ENCODE measurements at regions not wholly inside any gene's neighbourhood (a gene's known extent, or its start where the extent isn't known, plus 50 kb on each side); places are given as distances from the start of the nearest gene placed in this dataset.

DNA sequence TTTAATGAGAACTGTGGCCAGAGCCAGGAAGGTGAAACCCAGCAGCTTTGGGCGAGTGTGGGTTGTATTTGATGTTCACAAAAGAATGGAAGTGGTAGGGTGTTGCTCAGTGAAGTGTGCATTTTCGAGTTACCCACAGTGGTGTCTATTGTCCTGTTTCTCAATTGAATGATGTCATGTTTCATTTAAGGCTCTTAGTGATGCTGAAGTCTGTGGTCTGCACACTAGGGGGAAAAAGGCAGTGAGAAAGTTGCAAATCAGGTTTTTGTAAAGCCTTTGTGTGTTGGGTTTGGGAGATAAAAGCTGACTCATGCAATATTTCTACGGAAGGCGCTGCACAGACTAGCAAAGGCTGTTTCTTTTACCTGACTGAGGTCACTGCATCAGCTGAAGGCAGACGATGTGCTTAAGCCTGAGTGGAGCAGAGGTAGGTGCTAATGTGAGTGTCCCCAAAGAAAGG lies 121.1 kb downstream of the PLEKHG1 start:
- ChIA-PET POLR2A (interaction anchor here (0.6 to 3.4 kb wide), 14 partner anchors 14 to 971 kb away, joined by 3 to 15 read pairs (median 5); partner anchors contain the start of genes PCMT1 and PLEKHG1), CTCF (interaction anchor here (1.1 to 2.3 kb wide), 3 partner anchors 35 to 303 kb away, joined by 3 to 5 read pairs (median 4); no protein-coding TSS in a partner anchor)
- intact Hi-C loops (cut with micrococcal nuclease), result loop anchor here (1.0 to 5.0 kb wide), 5 partner anchors 12 to 124 kb away; partner anchors contain the start of gene PLEKHG1

DNA sequence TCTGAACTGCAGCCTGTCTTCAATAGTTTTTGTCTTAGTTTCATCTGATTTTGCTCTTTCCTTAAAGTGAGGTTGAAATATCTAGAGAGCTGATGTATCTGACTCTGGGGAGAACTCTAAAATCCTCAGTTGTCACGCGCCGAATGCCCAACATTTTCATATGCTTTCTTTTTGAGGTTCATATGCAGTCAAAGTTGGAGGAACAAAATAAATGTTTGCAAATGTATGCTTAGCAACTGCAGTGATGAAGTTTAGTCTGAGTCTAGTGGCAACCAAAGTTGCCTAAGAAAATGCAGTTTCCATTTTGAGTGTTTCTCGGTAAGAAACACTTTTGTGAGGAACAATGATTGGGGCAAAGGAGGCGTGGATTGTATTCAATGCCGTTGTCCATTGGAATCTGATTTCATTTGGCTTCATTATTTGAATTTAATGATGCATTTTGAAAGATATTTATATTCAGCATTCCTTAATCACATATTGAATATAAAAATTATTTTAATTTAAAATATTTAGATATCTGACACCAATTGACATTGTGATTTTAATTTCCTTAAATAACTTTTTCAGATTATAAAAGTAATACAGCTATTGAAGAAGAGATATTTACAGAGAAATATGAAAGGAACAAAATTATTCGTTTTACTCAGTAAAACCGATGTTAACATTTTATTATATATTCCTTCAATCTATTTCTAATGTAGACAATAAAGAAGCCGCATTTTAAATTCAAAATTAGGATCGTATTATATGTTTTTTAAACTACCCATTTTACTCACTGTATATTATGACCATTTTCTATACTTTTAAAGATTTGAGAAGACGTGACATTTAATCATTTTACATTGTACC lies 122.0 kb downstream of the PLEKHG1 start:
- DNase-seq, result no peak
- TF ChIP-seq CTCF (IDR thresholded peaks at IDR 0.05), result no peak
- Mint-ChIP-seq H3K4me1 (peaks cover 70% of the 10 kb centered on the region), H3K27ac (peak overlapping the region; percentile 80), H3K4me3 (no peak overlapping the region), H3K36me3 (ENCODE audit: low read depth) (peaks cover 37% of the 10 kb centered on the region), H3K9me3 (no peaks in the 10 kb centered on the region), H3K27me3 (no peaks in the 10 kb centered on the region)
- no peak for ATAC-seq (ENCODE audit: low read depth)
- intact Hi-C loops (cut with micrococcal nuclease), result loop anchor here (1.0 to 5.0 kb wide), 4 partner anchors 12 to 124 kb away; partner anchors contain the start of gene PLEKHG1
- ChIA-PET POLR2A (interaction anchor here (0.9 to 3.4 kb wide), 9 partner anchors 14 to 972 kb away, joined by 3 to 15 read pairs (median 4); partner anchors contain the start of genes PCMT1 and PLEKHG1), CTCF (interaction anchor here (1.2 to 2.3 kb wide), 2 partner anchors 121 to 304 kb away, joined by 3 to 5 read pairs; no protein-coding TSS in a partner anchor)

More for the DNA sequence above, 121.1 kb downstream of the PLEKHG1 start:
- H3K4me3 Mint-ChIP-seq, result peak overlapping the region; percentile 25
- ATAC-seq (ENCODE audit: low read depth), result peak; percentile 96
- peaks cover 39% of the 10 kb centered on the region for H3K36me3 Mint-ChIP-seq (ENCODE audit: low read depth)
- H3K27me3 Mint-ChIP-seq, result no peaks in the 10 kb centered on the region
- H3K27ac Mint-ChIP-seq, result peak overlapping the region; percentile 80
- H3K9me3 Mint-ChIP-seq, result no peaks in the 10 kb centered on the region
- H3K4me1 Mint-ChIP-seq, result peaks cover 74% of the 10 kb centered on the region
- no peak for TF ChIP-seq CTCF (IDR thresholded peaks at IDR 0.05)
- no peak for DNase-seq

- no peak for DNase-seq
- intact Hi-C loops (cut with micrococcal nuclease), result loop anchor here (5.0 kb wide), 1 partner anchor 125 kb away; the partner anchor contains the start of gene PLEKHG1
- H3K27ac Mint-ChIP-seq, result no peak overlapping the region
- no peak for TF ChIP-seq CTCF (IDR thresholded peaks at IDR 0.05)
- H3K9me3 Mint-ChIP-seq, result no peaks in the 10 kb centered on the region
- ATAC-seq (ENCODE audit: low read depth), result no peak
- ChIA-PET CTCF (interaction anchor here (0.9 to 2.0 kb wide), 2 partner anchors 16 to 304 kb away, joined by 3 to 6 read pairs; no protein-coding TSS in a partner anchor), POLR2A (interaction anchor here (0.6 to 1.1 kb wide), 2 partner anchors 33 to 49 kb away, joined by 4 to 10 read pairs; no protein-coding TSS in a partner anchor)
- no peaks in the 10 kb centered on the region for H3K27me3 Mint-ChIP-seq
- H3K4me1 Mint-ChIP-seq, result peaks cover 70% of the 10 kb centered on the region
- peaks cover 41% of the 10 kb centered on the region for H3K36me3 Mint-ChIP-seq (ENCODE audit: low read depth)
- H3K4me3 Mint-ChIP-seq, result no peak overlapping the region
Observed at GRCh38 chr6:150722614-150723344, 123.1 kb downstream of the PLEKHG1 start.

GRCh38 chr6:150723345-150723658 lies 123.6 kb downstream of the PLEKHG1 start:
- Mint-ChIP-seq H3K9me3 (no peaks in the 10 kb centered on the region), H3K4me1 (peaks cover 70% of the 10 kb centered on the region), H3K4me3 (no peak overlapping the region), H3K27me3 (no peaks in the 10 kb centered on the region), H3K36me3 (ENCODE audit: low read depth) (peaks cover 42% of the 10 kb centered on the region), H3K27ac (peak overlapping the region; percentile 5)
- ChIA-PET POLR2A (interaction anchor here (1.1 kb wide), 1 partner anchor 33 kb away, joined by 4 read pairs; no protein-coding TSS in a partner anchor), CTCF (interaction anchor here (0.9 to 2.0 kb wide), 2 partner anchors 16 to 305 kb away, joined by 3 to 6 read pairs; no protein-coding TSS in a partner anchor)
- DNase-seq, result no peak
- no peak for TF ChIP-seq CTCF (IDR thresholded peaks at IDR 0.05)
- ATAC-seq (ENCODE audit: low read depth), result no peak
- intact Hi-C loops (cut with micrococcal nuclease), result loop anchor here (5.0 kb wide), 1 partner anchor 126 kb away; the partner anchor contains the start of gene PLEKHG1
